ENCODE measurements at regions not wholly inside any gene's neighbourhood (a gene's known extent, or its start where the extent isn't known, plus 50 kb on each side); places are given as distances from the start of the nearest gene placed in this dataset.

- Histone ChIP-seq H3K9me3 (ENCODE audit: low read length) (no peaks in the 10 kb centered on the region), H3K27me3 (ENCODE audit: insufficient read depth, low read length) (no peaks in the 10 kb centered on the region), H4K20me1 (ENCODE audit: insufficient read depth, low read length) (no peaks in the 10 kb centered on the region), H3K4me1 (ENCODE audit: insufficient read depth, low read length, severe bottlenecking) (no peaks in the 10 kb centered on the region), H3K79me2 (ENCODE audit: insufficient read depth, low read length) (no peaks in the 10 kb centered on the region), H3K9me2 (ENCODE audit: low read depth, low read length) (no peaks in the 10 kb centered on the region), H3K27ac (ENCODE audit: low read depth, low read length, poor library complexity, severe bottlenecking) (no peak overlapping the region), H3K4me2 (ENCODE audit: low read length) (no peak overlapping the region), H3K9ac (ENCODE audit: low read length) (no peak overlapping the region), H2AFZ (ENCODE audit: low read length) (no peak overlapping the region), H3K36me3 (ENCODE audit: insufficient read depth, low read length) (no peaks in the 10 kb centered on the region), H3F3A (ENCODE audit: insufficient read depth, low read length) (no peaks in the 10 kb centered on the region), H3K4me3 (ENCODE audit: low read depth, low read length, poor library complexity, severe bottlenecking) (no peak overlapping the region)
- TF ChIP-seq EZH2 (IDR thresholded peaks at IDR 0.05; ENCODE audit: borderline replicate concordance, low read length) (no peak), CTCF (IDR thresholded peaks at IDR 0.05; ENCODE audit: low read length) (no peak)
Observed at GRCh38 chr6:84623956-84624680, 140.3 kb downstream of the TBX18 start.

GRCh38 chr6:84618836-84619235 lies 145.6 kb downstream of the TBX18 start:
- Histone ChIP-seq H3F3A (ENCODE audit: insufficient read depth, low read length) (no peaks in the 10 kb centered on the region), H3K4me2 (ENCODE audit: low read length) (no peak overlapping the region), H3K9me3 (ENCODE audit: low read length) (no peaks in the 10 kb centered on the region), H3K9ac (ENCODE audit: low read length) (no peak overlapping the region), H3K4me3 (ENCODE audit: low read depth, low read length, poor library complexity, severe bottlenecking) (no peak overlapping the region), H2AFZ (ENCODE audit: low read length) (no peak overlapping the region), H3K36me3 (ENCODE audit: insufficient read depth, low read length) (no peaks in the 10 kb centered on the region), H3K4me1 (ENCODE audit: insufficient read depth, low read length, severe bottlenecking) (no peaks in the 10 kb centered on the region), H3K27ac (ENCODE audit: low read depth, low read length, poor library complexity, severe bottlenecking) (no peak overlapping the region), H3K79me2 (ENCODE audit: insufficient read depth, low read length) (no peaks in the 10 kb centered on the region), H4K20me1 (ENCODE audit: insufficient read depth, low read length) (no peaks in the 10 kb centered on the region), H3K27me3 (ENCODE audit: insufficient read depth, low read length) (no peaks in the 10 kb centered on the region), H3K9me2 (ENCODE audit: low read depth, low read length) (no peaks in the 10 kb centered on the region)
- TF ChIP-seq EZH2 (IDR thresholded peaks at IDR 0.05; ENCODE audit: borderline replicate concordance, low read length) = no peak
- no peak for TF ChIP-seq CTCF (IDR thresholded peaks at IDR 0.05; ENCODE audit: low read length)

- Histone ChIP-seq H3F3A (ENCODE audit: insufficient read depth, low read length) (no peaks in the 10 kb centered on the region), H3K79me2 (ENCODE audit: insufficient read depth, low read length) (no peaks in the 10 kb centered on the region), H3K4me1 (ENCODE audit: insufficient read depth, low read length, severe bottlenecking) (no peaks in the 10 kb centered on the region), H3K27ac (ENCODE audit: low read depth, low read length, poor library complexity, severe bottlenecking) (no peak overlapping the region), H3K27me3 (ENCODE audit: insufficient read depth, low read length) (no peaks in the 10 kb centered on the region), H3K4me2 (ENCODE audit: low read length) (no peak overlapping the region), H3K9ac (ENCODE audit: low read length) (no peak overlapping the region), H3K36me3 (ENCODE audit: insufficient read depth, low read length) (no peaks in the 10 kb centered on the region), H4K20me1 (ENCODE audit: insufficient read depth, low read length) (no peaks in the 10 kb centered on the region), H3K9me3 (ENCODE audit: low read length) (no peaks in the 10 kb centered on the region), H3K4me3 (ENCODE audit: low read depth, low read length, poor library complexity, severe bottlenecking) (no peak overlapping the region), H2AFZ (ENCODE audit: low read length) (no peak overlapping the region), H3K9me2 (ENCODE audit: low read depth, low read length) (no peaks in the 10 kb centered on the region)
- TF ChIP-seq CTCF (IDR thresholded peaks at IDR 0.05; ENCODE audit: low read length) (no peak), EZH2 (IDR thresholded peaks at IDR 0.05; ENCODE audit: borderline replicate concordance, low read length) (no peak)
Observed at GRCh38 chr6:84618046-84618752, 146.2 kb downstream of the TBX18 start.
